A549 (cell line): ENCODE measurements at regions not wholly inside any gene's neighbourhood (a gene's known extent, or its start where the extent isn't known, plus 50 kb on each side); places are given as distances from the start of the nearest gene placed in this dataset.

Experiments
- ATAC-seq, 2 experiments: fragments of 200-7000 bp in 1 of 2; fragments of >200 bp in 1 of 2; cut with Nextera tagmentation in 1 of 2; cut with Tn5 transposase in 1 of 2; 3 replicates each; pipeline versions ENCODE4 v1.8.0 to v1.9.1; 2018 to 2020; ENCODE audit warnings: mild to moderate bottlenecking in 1 of 2, moderate library complexity in 1 of 2
- CTCF ChIA-PET: fragments of 300-600 bp; sonication (Branson Sonifier 250); formaldehyde crosslinking; extraction: SDS; loops from one replicate; lab custom pipeline; 2021; ENCODE audit warnings: antibody characterized with exemption, inconsistent platforms; lab: Yijun Ruan, JAX
- POLR2A ChIA-PET: fragments of 350-600 bp; formaldehyde crosslinking; extraction: SDS; loops from one replicate; lab custom pipeline; 2021; ENCODE audit warnings: antibody characterized with exemption, inconsistent platforms; lab: Yijun Ruan, JAX
- DNase-seq, 2 experiments: peaks; one replicate each; pipeline versions ENCODE4 v3.0.0 to v3.0.0-alpha.2; 2011 to 2016; ENCODE audit warnings: low read depth in 1 of 2, low spot score in 1 of 2
- FAIRE-seq: peaks from 2 replicates; lab custom pipeline; 2011; peaks lifted over from hg19 to GRCh38; lab: Jason Lieb, UNC
- H3K27ac ChIP-seq, 2 experiments: fragments of >200 bp; sonication (Bioruptor Twin); formaldehyde crosslinking; 3 replicates each; pipeline ENCODE4 v1.5.1; 2016 to 2017
- H3K4me1 ChIP-seq: fragments of >200 bp; sonication (Bioruptor Twin); formaldehyde crosslinking; 3 replicates; pipeline ENCODE4 v1.6.1; 2016
- H3K4me2 ChIP-seq: fragments of >200 bp; sonication (Bioruptor Twin); formaldehyde crosslinking; 3 replicates; pipeline ENCODE4 v1.6.1; 2016
- H3K4me3 ChIP-seq: fragments of >200 bp; sonication (Bioruptor Twin); formaldehyde crosslinking; 3 replicates; pipeline ENCODE4 v1.5.1; 2016
- H3K9me3 ChIP-seq: fragments of >200 bp; sonication (Bioruptor Twin); formaldehyde crosslinking; 3 replicates; pipeline ENCODE4 v1.6.1; 2016
- BHLHE40 ChIP-seq: IDR thresholded peaks from 2 replicates; pipeline ENCODE4 v1.6.1; 2012; ENCODE audit warnings: low read depth, low read length, inconsistent platforms
- CBX2 ChIP-seq: fragments of 200-600 bp; sonication (generic); IDR thresholded peaks from 2 replicates; pipeline ENCODE4 v1.6.1; 2016; ENCODE audit warnings: low read depth, mild to moderate bottlenecking, borderline replicate concordance
- CEBPB ChIP-seq, 2 experiments: fragments of >200 bp in 1 of 2; sonication (Bioruptor Twin) in 1 of 2; formaldehyde crosslinking in 1 of 2; IDR thresholded peaks; 2 replicates each; pipeline ENCODE4 v1.6.1; 2012 to 2016
- ESRRA ChIP-seq: fragments of 150-350 bp; IDR thresholded peaks from 2 replicates; pipeline ENCODE4 v1.6.1; 2014; ENCODE audit warnings: mild to moderate bottlenecking, low read length, borderline replicate concordance
- HEYL ChIP-seq: fragments of 250-450 bp; sonication (Bioruptor Pico); IDR thresholded peaks from 2 replicates; pipeline ENCODE4 v1.8.0; 2021; ENCODE audit warnings: mild to moderate bottlenecking, moderate library complexity
- HMGXB4 ChIP-seq: fragments of 250-450 bp; sonication (Bioruptor Pico); IDR thresholded peaks from 2 replicates; pipeline ENCODE4 v1.5.0; 2021; ENCODE audit warnings: mild to moderate bottlenecking, moderate library complexity, borderline replicate concordance
- HOXB13 ChIP-seq: fragments of 250-450 bp; sonication (Bioruptor Pico); IDR thresholded peaks from 2 replicates; pipeline ENCODE4 v1.5.0; 2020; ENCODE audit warnings: low read depth, mild to moderate bottlenecking, moderate library complexity
- KDM1A ChIP-seq: fragments of 200-600 bp; sonication (generic); IDR thresholded peaks from 2 replicates; pipeline ENCODE4 v1.6.1; 2016; ENCODE audit warnings: low read depth, mild to moderate bottlenecking
- KDM5A ChIP-seq: fragments of 200-600 bp; sonication (generic); IDR thresholded peaks from 2 replicates; pipeline ENCODE4 v1.6.1; 2016; ENCODE audit warnings: antibody characterized with exemption, mild to moderate bottlenecking
- POLR2A ChIP-seq: IDR thresholded peaks from 2 replicates; pipeline ENCODE4 v1.6.1; 2012; ENCODE audit warnings: mild to moderate bottlenecking, low read length
- RAD21 ChIP-seq, 2 experiments: fragments of >200 bp in 1 of 2; sonication (Bioruptor Twin) in 1 of 2; formaldehyde crosslinking in 1 of 2; IDR thresholded peaks in 1 of 2; conservative IDR thresholded peaks in 1 of 2; 2 replicates in 1 of 2; 3 replicates in 1 of 2; pipeline ENCODE4 v1.6.1; 2012 to 2018; ENCODE audit warnings: inconsistent platforms in 1 of 2
- RCOR1 ChIP-seq: fragments of 150-350 bp; IDR thresholded peaks from 2 replicates; pipeline ENCODE4 v1.6.1; 2014; ENCODE audit warnings: antibody characterized with exemption, low read length, low read depth
- RFX5 ChIP-seq: fragments of 450-650 bp; IDR thresholded peaks from 2 replicates; pipeline ENCODE4 v1.7.1; 2014; ENCODE audit warnings: antibody characterized with exemption, mild to moderate bottlenecking, moderate library complexity
- SMC3 ChIP-seq: fragments of >200 bp; sonication (Bioruptor Twin); formaldehyde crosslinking; IDR thresholded peaks from 3 replicates; pipeline ENCODE4 v1.6.1; 2018; ENCODE audit warnings: inconsistent platforms
- SREBF2 ChIP-seq: fragments of 450-650 bp; IDR thresholded peaks from 2 replicates; pipeline ENCODE4 v1.6.1; 2014; ENCODE audit warnings: mild to moderate bottlenecking, moderate library complexity
- TFCP2L1 ChIP-seq: fragments of 250-450 bp; sonication (Bioruptor Pico); IDR thresholded peaks from 2 replicates; pipeline ENCODE4 v1.5.0; 2021; ENCODE audit warnings: mild to moderate bottlenecking
- ZNF302 ChIP-seq: fragments of 250-450 bp; sonication (Bioruptor Pico); IDR thresholded peaks from 2 replicates; pipeline ENCODE4 v1.9.0; 2021; ENCODE audit warnings: inconsistent platforms, mild to moderate bottlenecking, moderate library complexity
- ZSCAN20 ChIP-seq: fragments of 250-450 bp; sonication (Bioruptor Pico); IDR thresholded peaks from 2 replicates; pipeline ENCODE4 v1.8.0; 2022; ENCODE audit warnings: mild to moderate bottlenecking, moderate library complexity
- WGBS: methylation state at CpG from one replicate; pipeline ENCODE4 v1.1.6; 2017; ENCODE audit errors: missing lambda C conversion rate; 5-methylcytosine and 5-hydroxymethylcytosine counted together
- TF ChIP-seq, protein P1 (sequence below): fragments of 200-600 bp; sonication (generic); IDR thresholded peaks from 2 replicates; pipeline ENCODE4 v1.6.1; 2016; ENCODE audit warnings: antibody characterized with exemption, mild to moderate bottlenecking, moderate library complexity
- TF ChIP-seq, protein P2 (sequence below): IDR thresholded peaks from 2 replicates; pipeline ENCODE4 v1.6.1; 2012
- TF ChIP-seq, protein P3 (sequence below): fragments of 250-450 bp; sonication (Bioruptor Pico); IDR thresholded peaks from 2 replicates; pipeline ENCODE4 v1.5.0; 2020; ENCODE audit warnings: low read depth, mild to moderate bottlenecking, moderate library complexity
- TF ChIP-seq, protein P4 (sequence below): fragments of >200 bp; sonication (Bioruptor Twin); formaldehyde crosslinking; IDR thresholded peaks from 2 replicates; pipeline ENCODE4 v1.6.1; 2016

GRCh38 chr6:4675121-4675520 is 101.1 kb upstream of the CDYL start:
- Histone ChIP-seq H3K27ac (no peak overlapping the region), H3K4me1 (no peaks in the 10 kb centered on the region), H3K4me3 (no peak overlapping the region), H3K9me3 (no peaks in the 10 kb centered on the region), H3K4me2 (no peak overlapping the region)
- no peak for DNase-seq
- ChIA-PET POLR2A (no interaction called here), CTCF (no interaction called here)
- no peak for FAIRE-seq
- 76% methylated on average over 6 of the region's 6 CpGs for WGBS
- no peak for ATAC-seq
- TF ChIP-seq KDM5A (no peak), BHLHE40 (no peak), RCOR1 (no peak), ZSCAN20 (CRISPR knock-in tag) (no peak), TFCP2L1 (CRISPR knock-in tag) (no peak), CBX2 (no peak), ESRRA (no peak)
- TF ChIP-seq, protein P1, sequence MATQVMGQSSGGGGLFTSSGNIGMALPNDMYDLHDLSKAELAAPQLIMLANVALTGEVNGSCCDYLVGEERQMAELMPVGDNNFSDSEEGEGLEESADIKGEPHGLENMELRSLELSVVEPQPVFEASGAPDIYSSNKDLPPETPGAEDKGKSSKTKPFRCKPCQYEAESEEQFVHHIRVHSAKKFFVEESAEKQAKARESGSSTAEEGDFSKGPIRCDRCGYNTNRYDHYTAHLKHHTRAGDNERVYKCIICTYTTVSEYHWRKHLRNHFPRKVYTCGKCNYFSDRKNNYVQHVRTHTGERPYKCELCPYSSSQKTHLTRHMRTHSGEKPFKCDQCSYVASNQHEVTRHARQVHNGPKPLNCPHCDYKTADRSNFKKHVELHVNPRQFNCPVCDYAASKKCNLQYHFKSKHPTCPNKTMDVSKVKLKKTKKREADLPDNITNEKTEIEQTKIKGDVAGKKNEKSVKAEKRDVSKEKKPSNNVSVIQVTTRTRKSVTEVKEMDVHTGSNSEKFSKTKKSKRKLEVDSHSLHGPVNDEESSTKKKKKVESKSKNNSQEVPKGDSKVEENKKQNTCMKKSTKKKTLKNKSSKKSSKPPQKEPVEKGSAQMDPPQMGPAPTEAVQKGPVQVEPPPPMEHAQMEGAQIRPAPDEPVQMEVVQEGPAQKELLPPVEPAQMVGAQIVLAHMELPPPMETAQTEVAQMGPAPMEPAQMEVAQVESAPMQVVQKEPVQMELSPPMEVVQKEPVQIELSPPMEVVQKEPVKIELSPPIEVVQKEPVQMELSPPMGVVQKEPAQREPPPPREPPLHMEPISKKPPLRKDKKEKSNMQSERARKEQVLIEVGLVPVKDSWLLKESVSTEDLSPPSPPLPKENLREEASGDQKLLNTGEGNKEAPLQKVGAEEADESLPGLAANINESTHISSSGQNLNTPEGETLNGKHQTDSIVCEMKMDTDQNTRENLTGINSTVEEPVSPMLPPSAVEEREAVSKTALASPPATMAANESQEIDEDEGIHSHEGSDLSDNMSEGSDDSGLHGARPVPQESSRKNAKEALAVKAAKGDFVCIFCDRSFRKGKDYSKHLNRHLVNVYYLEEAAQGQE = no peak
- TF ChIP-seq, protein P2, sequence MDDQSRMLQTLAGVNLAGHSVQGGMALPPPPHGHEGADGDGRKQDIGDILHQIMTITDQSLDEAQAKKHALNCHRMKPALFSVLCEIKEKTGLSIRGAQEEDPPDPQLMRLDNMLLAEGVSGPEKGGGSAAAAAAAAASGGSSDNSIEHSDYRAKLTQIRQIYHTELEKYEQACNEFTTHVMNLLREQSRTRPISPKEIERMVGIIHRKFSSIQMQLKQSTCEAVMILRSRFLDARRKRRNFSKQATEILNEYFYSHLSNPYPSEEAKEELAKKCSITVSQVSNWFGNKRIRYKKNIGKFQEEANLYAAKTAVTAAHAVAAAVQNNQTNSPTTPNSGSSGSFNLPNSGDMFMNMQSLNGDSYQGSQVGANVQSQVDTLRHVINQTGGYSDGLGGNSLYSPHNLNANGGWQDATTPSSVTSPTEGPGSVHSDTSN = no peak

DNA sequence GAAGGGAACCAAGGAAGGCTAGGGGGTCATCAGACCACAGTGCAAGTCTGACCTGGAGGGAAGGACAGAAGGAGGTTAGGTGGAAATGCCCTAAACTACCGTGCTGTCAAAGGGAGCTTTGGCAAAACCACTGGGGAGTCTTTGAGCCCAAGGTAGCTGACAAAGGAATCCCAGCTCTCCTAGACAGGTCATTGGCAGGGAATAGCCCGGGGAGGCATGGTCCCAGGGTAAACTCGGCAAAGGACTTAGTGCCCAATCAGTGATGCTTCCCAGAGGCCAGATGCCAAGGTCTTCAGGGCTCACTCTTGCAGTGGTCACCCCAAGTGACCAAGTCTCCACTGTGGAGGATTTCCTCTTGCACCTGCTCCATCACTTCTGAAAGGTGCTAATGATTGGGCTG is 102.3 kb upstream of the CDYL start:
- CTCF ChIA-PET = no interaction called here
- POLR2A ChIA-PET = no interaction called here
- ATAC-seq = no peak

GRCh38 chr6:4672772-4673171 is 103.4 kb upstream of the CDYL start:
- WGBS = 66% methylated on average over 3 of the region's 3 CpGs
- TF ChIP-seq HOXB13 (no peak), TFCP2L1 (CRISPR knock-in tag) (no peak), SREBF2 (no peak)
- Histone ChIP-seq H3K27ac (no peak overlapping the region), H3K4me3 (no peak overlapping the region), H3K4me2 (no peak overlapping the region), H3K9me3 (no peaks in the 10 kb centered on the region), H3K4me1 (no peaks in the 10 kb centered on the region)
- DNase-seq = no peak
- FAIRE-seq = no peak
- POLR2A ChIA-PET = no interaction called here
- no peak for ATAC-seq
- CTCF ChIA-PET = no interaction called here

More for the DNA sequence above, 102.3 kb upstream of the CDYL start:
- Histone ChIP-seq H3K9me3 (no peaks in the 10 kb centered on the region), H3K4me3 (no peak overlapping the region), H3K4me1 (no peaks in the 10 kb centered on the region), H3K27ac (no peak overlapping the region), H3K4me2 (no peak overlapping the region)
- TF ChIP-seq KDM5A (no peak), HEYL (CRISPR knock-in tag) (no peak), CEBPB (IDR thresholded peaks at IDR 0.05) (no peak), SMC3 (no peak), RAD21 (conservative IDR thresholded peaks at IDR 0.05 in 1 of 2, IDR thresholded peaks at IDR 0.05 in 1 of 2) (no peak), SREBF2 (no peak)
- 34% methylated on average over 3 of the region's 3 CpGs for WGBS
- FAIRE-seq = no peak
- DNase-seq = no peak

- FAIRE-seq = no peak
- ChIA-PET CTCF (interaction anchor here (0.9 kb wide), 1 partner anchor 35 kb away, joined by 7 read pairs; no protein-coding TSS in a partner anchor), POLR2A (no interaction called here)
- TF ChIP-seq TFCP2L1 (CRISPR knock-in tag) (no peak), KDM1A (no peak), CEBPB (IDR thresholded peaks at IDR 0.05) (no peak), HMGXB4 (CRISPR knock-in tag) (no peak), ZNF302 (no peak), RFX5 (no peak), POLR2A (no peak)
- TF ChIP-seq, protein P3, sequence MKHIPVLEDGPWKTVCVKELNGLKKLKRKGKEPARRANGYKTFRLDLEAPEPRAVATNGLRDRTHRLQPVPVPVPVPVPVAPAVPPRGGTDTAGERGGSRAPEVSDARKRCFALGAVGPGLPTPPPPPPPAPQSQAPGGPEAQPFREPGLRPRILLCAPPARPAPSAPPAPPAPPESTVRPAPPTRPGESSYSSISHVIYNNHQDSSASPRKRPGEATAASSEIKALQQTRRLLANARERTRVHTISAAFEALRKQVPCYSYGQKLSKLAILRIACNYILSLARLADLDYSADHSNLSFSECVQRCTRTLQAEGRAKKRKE = no peak
- TF ChIP-seq, protein P4, sequence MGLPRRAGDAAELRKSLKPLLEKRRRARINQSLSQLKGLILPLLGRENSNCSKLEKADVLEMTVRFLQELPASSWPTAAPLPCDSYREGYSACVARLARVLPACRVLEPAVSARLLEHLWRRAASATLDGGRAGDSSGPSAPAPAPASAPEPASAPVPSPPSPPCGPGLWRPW = no peak
- Histone ChIP-seq H3K4me2 (no peak overlapping the region), H3K27ac (no peak overlapping the region), H3K9me3 (no peaks in the 10 kb centered on the region), H3K4me3 (no peak overlapping the region), H3K4me1 (no peaks in the 10 kb centered on the region)
- 77% methylated on average over 7 of the region's 13 CpGs for WGBS
- DNase-seq = no peak
- ATAC-seq = no peak
Measured at GRCh38 chr6:4671587-4672115, 104.6 kb upstream of the CDYL start.
